ENCODE measurements at regions not wholly inside any gene's neighbourhood (a gene's known extent, or its start where the extent isn't known, plus 50 kb on each side); places are given as distances from the start of the nearest gene placed in this dataset.

DNA sequence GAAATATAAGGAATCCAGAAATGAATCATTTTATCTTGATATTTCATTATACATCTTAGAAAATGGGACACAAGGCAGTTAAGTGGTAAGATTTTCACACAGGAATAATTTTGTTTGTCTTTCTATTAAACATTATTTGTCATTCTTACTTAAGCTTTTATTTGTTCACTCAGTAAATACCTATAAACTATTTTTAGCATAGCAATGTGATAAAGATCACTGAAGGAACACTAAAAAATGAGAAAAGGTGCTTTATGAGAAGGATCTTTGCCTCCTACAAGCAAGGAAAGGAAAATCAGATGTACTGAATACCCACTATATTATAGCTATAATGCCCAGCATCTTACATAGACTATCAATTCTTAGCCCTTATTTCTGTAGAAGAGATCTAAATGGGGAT is 176.2 kb upstream of the NYAP2 start:
- Histone ChIP-seq H3K4me1 (ENCODE audit: insufficient read depth, low read length) (no peaks in the 10 kb centered on the region), H3K9me3 (ENCODE audit: control insufficient read depth, low read depth, low read length) (no peaks in the 10 kb centered on the region), H4K8ac (replicated peaks; ENCODE audit: insufficient read length, low read depth, low read length) (no peak overlapping the region), H2BK5ac (ENCODE audit: insufficient read length, low read length) (no peak overlapping the region), H4K5ac (ENCODE audit: insufficient read length, low read depth, low read length) (no peak overlapping the region), H3K56ac (ENCODE audit: insufficient read length, low read depth, low read length) (no peak overlapping the region), H2AFZ (ENCODE audit: low read length) (no peak overlapping the region), H3K27ac (ENCODE audit: insufficient read length, low read depth, low read length) (no peak overlapping the region), H2BK120ac (ENCODE audit: low read depth, low read length, poor library complexity, severe bottlenecking) (no peak overlapping the region), H2BK15ac (ENCODE audit: low read depth, low read length) (no peak overlapping the region), H3K79me1 (ENCODE audit: insufficient read depth, low read depth, low read length, poor library complexity, severe bottlenecking) (no peaks in the 10 kb centered on the region), H3K23ac (ENCODE audit: insufficient read length, low read depth, low read length) (no peak overlapping the region), H3K23me2 (ENCODE audit: insufficient read length, low read depth, low read length, poor library complexity, severe bottlenecking) (no peaks in the 10 kb centered on the region), H3K14ac (ENCODE audit: insufficient read depth, low read length) (no peak overlapping the region), H3T11ph (ENCODE audit: low read length) (no peak overlapping the region), H4K91ac (ENCODE audit: insufficient read length, low read depth, low read length) (no peak overlapping the region), H3K27me3 (ENCODE audit: insufficient read depth, low read length) (no peaks in the 10 kb centered on the region), H2BK20ac (ENCODE audit: low read depth, low read length, poor library complexity, severe bottlenecking) (no peak overlapping the region), H3K4ac (ENCODE audit: low read depth, low read length) (no peak overlapping the region), H3K9ac (ENCODE audit: extremely low read depth, insufficient read length, low read length) (no peak overlapping the region), H2BK12ac (ENCODE audit: insufficient read length, low read depth, low read length) (no peak overlapping the region), H3K18ac (ENCODE audit: insufficient read length, low read depth, low read length) (no peak overlapping the region), H2AK5ac (ENCODE audit: insufficient read length, low read length) (no peak overlapping the region), H3K79me2 (ENCODE audit: insufficient read depth, low read length) (no peaks in the 10 kb centered on the region), H4K20me1 (ENCODE audit: control insufficient read depth, insufficient read depth, insufficient read length) (no peaks in the 10 kb centered on the region), H3K4me2 (ENCODE audit: insufficient read depth, insufficient read length, low read length) (no peak overlapping the region)
- Mint-ChIP-seq H3K27me3 (ENCODE audit: low read depth) (no peaks in the 10 kb centered on the region), H3K4me3 (no peak overlapping the region), H3K9me3 (no peaks in the 10 kb centered on the region), H3K36me3 (ENCODE audit: insufficient read depth in 1 of 3, low read depth in 3 of 3) (peaks cover 0 to 2% (median 0%) of the 10 kb centered on the region in 3 experiments; a peak in 1 of 7 replicates), H3K4me1 (peaks cover 0 to 2% of the 10 kb centered on the region in 2 experiments; a peak in 1 of 4 replicates), H3K27ac (no peak overlapping the region)
- DNase-seq = no peak
- TF ChIP-seq, protein P1, sequence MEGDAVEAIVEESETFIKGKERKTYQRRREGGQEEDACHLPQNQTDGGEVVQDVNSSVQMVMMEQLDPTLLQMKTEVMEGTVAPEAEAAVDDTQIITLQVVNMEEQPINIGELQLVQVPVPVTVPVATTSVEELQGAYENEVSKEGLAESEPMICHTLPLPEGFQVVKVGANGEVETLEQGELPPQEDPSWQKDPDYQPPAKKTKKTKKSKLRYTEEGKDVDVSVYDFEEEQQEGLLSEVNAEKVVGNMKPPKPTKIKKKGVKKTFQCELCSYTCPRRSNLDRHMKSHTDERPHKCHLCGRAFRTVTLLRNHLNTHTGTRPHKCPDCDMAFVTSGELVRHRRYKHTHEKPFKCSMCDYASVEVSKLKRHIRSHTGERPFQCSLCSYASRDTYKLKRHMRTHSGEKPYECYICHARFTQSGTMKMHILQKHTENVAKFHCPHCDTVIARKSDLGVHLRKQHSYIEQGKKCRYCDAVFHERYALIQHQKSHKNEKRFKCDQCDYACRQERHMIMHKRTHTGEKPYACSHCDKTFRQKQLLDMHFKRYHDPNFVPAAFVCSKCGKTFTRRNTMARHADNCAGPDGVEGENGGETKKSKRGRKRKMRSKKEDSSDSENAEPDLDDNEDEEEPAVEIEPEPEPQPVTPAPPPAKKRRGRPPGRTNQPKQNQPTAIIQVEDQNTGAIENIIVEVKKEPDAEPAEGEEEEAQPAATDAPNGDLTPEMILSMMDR (conservative IDR thresholded peaks at IDR 0.05) = no peak
